NB4 (cell line): ENCODE measurements at regions not wholly inside any gene's neighbourhood (a gene's known extent, or its start where the extent isn't known, plus 50 kb on each side); places are given as distances from the start of the nearest gene placed in this dataset.

Experiments used
- TF ChIP-seq, protein P1 (sequence below): IDR thresholded peaks from one replicate; pipeline ENCODE4 v1.5.1; 2012; ENCODE audit warnings: low read depth, low read length
- TF ChIP-seq, protein P2 (sequence below): IDR thresholded peaks from 2 replicates; pipeline ENCODE4 v1.6.1; 2011; ENCODE audit warnings: low read depth, low read length

DNA sequence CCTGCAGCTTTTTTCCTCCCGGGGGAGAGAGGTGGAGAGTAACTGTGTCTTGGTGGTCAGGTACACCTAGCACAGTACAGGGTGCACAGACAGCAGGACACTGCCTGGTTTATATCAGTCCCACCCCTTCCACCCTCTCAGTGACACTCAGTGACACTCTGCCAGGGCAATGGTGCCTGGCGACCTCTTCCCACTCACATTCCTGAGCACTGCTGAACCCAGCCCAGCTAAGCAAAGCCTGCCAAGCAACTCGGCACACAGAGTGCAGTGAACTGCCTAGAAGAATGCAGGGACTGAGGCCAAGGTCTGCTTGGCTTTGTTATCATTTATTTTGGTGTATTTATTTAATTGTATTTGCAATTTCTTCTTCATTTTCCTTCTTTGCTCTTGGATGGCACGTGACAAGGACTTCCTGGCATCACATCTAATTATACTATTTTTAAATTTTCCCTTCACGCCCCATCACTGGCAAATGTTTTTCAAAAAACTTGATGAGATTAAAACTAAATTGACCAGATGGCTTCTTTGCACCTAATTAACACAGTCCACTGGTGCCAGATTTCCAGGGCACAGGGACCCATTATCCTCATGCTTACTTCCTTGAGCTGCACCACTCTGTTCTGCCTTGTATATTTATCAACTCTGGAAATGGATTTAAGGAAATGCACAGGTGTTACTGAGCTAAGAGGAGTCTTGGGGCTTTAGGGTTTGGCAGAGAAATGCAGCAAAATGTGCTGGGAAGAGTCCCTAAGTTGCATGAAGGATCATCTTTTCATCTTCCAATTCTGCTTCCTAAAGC lies 205.6 kb downstream of the ADAMTS15 start:
- TF ChIP-seq, protein P1, sequence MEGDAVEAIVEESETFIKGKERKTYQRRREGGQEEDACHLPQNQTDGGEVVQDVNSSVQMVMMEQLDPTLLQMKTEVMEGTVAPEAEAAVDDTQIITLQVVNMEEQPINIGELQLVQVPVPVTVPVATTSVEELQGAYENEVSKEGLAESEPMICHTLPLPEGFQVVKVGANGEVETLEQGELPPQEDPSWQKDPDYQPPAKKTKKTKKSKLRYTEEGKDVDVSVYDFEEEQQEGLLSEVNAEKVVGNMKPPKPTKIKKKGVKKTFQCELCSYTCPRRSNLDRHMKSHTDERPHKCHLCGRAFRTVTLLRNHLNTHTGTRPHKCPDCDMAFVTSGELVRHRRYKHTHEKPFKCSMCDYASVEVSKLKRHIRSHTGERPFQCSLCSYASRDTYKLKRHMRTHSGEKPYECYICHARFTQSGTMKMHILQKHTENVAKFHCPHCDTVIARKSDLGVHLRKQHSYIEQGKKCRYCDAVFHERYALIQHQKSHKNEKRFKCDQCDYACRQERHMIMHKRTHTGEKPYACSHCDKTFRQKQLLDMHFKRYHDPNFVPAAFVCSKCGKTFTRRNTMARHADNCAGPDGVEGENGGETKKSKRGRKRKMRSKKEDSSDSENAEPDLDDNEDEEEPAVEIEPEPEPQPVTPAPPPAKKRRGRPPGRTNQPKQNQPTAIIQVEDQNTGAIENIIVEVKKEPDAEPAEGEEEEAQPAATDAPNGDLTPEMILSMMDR = no peak
- TF ChIP-seq, protein P2, sequence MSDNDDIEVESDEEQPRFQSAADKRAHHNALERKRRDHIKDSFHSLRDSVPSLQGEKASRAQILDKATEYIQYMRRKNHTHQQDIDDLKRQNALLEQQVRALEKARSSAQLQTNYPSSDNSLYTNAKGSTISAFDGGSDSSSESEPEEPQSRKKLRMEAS = no peak
